T-helper 17 cell (primary cell): ENCODE measurements at regions not wholly inside any gene's neighbourhood (a gene's known extent, or its start where the extent isn't known, plus 50 kb on each side); places are given as distances from the start of the nearest gene placed in this dataset.

Experiments used
- ATAC-seq: fragments of 150-1000 bp; cut with Tn5 transposase; 2 replicates; pipeline ENCODE4 v1.10.0; 2021; ENCODE audit warnings: mild to moderate bottlenecking, moderate library complexity
- DNase-seq, 3 donors: peaks; one replicate each; pipeline versions ENCODE4 v3.0.0 to v3.0.0-alpha.2; 2020 to 2021
- H3K9me3 ChIP-seq: one replicate; pipeline ENCODE4 v1.7.0; 2013; ENCODE audit warnings: low read length, mild to moderate bottlenecking; ENCODE audit not compliant: control insufficient read depth, poor library complexity, severe bottlenecking
- H3K27ac Mint-ChIP-seq: one replicate; pipeline ENCODE4 v1.8.0; 2022; ENCODE audit warnings: mild to moderate bottlenecking, moderate library complexity, mixed read lengths
- H3K27me3 Mint-ChIP-seq: one replicate; pipeline ENCODE4 v1.8.0; 2022; ENCODE audit warnings: mixed read lengths
- H3K36me3 Mint-ChIP-seq: one replicate; pipeline ENCODE4 v1.8.0; 2022; ENCODE audit warnings: low read depth, mixed read lengths
- H3K4me1 Mint-ChIP-seq: one replicate; pipeline ENCODE4 v1.8.0; 2022; ENCODE audit warnings: mild to moderate bottlenecking, mixed read lengths
- H3K4me3 Mint-ChIP-seq: one replicate; pipeline ENCODE4 v1.8.0; 2022; ENCODE audit warnings: mild to moderate bottlenecking, moderate library complexity, mixed read lengths

DNA sequence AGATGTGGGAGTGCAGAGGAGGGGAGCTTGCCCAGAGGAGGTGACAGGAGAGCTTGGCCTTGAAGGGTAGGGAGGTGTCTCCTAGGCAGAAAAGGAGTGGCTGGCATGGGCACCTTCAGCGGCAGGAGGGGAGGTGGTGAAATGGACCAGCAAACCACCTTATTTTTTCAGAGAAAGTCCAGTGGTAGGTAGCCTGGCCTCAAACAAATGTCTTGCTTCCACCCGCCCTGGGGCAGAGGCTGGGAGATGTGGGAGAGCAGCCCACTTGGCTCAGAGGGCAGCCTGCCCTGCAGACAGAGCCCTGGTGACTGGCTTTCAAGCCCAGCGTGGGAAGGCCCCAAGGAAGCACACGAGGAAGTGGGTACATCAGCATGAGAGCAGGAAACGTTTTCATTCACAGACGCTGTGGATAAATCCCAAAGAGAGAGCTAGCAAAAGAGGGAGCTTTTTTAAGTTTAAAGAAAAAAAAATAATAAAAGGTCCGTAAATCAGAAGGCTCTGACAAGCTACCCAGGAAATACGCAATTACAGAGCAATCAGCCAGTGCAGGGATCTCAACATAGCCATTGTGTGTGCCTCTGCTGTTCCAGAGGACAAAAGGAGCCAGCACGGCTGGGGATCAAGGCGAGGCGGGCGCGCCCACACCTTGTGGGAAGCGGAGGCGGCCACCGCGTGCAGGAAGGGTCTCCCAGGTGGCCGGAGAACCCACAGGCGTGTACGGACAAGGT lies 238.7 kb upstream of the PLET1 start:
- H3K9me3 ChIP-seq: no peaks in the 10 kb centered on the region
- H3K4me3 Mint-ChIP-seq: no peak overlapping the region
- no peaks in the 10 kb centered on the region for H3K4me1 Mint-ChIP-seq
- DNase-seq (no peak), ATAC-seq (no peak)
- H3K27me3 Mint-ChIP-seq: peaks cover 21% of the 10 kb centered on the region
- H3K27ac Mint-ChIP-seq: no peak overlapping the region
- no peaks in the 10 kb centered on the region for H3K36me3 Mint-ChIP-seq

DNA sequence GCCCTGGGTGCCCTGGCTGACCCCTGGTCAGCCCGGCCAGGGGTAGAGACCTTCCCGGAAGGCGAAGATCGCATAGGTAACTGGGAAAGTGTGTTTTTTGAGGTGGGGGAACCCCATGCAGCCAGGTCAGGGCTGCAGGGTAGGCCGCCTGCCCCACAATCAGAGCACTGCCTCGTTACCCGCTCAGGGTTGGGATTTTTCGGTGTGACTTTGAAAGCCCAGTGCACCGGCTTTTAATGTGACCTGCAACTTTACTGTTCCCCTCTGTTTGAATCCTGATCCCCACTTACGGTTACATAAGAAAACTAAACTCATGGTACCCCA lies 239.2 kb upstream of the PLET1 start:
- ATAC-seq: no peak
- Mint-ChIP-seq H3K4me3 (no peak overlapping the region), H3K27me3 (peaks cover 21% of the 10 kb centered on the region)

DNA sequence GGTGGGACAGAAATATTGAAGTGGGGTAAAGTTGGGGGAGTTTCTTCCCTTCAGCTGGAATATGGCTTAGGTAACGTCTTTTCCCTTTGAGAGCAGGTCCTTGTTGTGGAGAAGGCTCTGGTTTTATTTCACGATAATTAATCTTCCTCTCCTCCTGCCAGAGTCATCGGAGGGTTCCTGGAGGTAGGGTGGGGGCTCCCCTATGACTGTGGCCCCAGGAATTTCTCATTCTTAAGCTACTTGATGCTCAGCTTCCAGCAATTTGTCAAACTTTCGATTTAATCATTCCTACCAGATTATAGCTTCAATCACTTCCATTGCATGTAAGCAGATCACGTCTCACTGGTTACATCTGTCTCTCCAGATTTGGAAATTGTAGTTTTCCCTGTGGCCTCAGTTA lies 242.8 kb upstream of the PLET1 start:
- Mint-ChIP-seq H3K36me3 (no peaks in the 10 kb centered on the region), H3K4me1 (no peaks in the 10 kb centered on the region), H3K27ac (no peak overlapping the region), H3K27me3 (peaks cover 33% of the 10 kb centered on the region), H3K4me3 (no peak overlapping the region)
- DNase-seq (no peak), ATAC-seq (no peak)
- peaks cover 3% of the 10 kb centered on the region for H3K9me3 ChIP-seq

More for the DNA sequence above, 239.2 kb upstream of the PLET1 start:
- no peaks in the 10 kb centered on the region for H3K9me3 ChIP-seq
- no peak for DNase-seq
- Mint-ChIP-seq H3K36me3 (no peaks in the 10 kb centered on the region), H3K4me1 (no peaks in the 10 kb centered on the region), H3K27ac (no peak overlapping the region)

DNA sequence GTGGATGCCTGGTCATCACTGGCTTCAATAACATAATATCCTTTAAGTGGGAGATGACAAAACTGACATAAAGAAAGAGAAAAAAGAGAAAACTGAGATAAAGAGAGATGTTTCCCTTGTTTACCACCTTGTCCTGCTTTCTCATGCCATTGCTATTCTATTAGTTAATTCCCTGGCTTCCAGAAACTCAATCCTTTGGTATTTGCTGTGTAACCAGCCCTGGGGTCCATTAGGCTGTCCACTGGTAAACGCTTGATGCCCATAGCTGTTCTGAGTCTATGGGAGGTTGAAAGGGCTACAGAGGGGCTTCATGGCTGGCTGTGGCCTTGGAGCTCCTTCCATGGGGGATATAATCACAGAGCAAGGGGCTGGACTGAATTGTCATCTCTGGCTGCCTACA lies 243.4 kb upstream of the PLET1 start:
- H3K4me1 Mint-ChIP-seq: no peaks in the 10 kb centered on the region
- no peak for ATAC-seq
- no peaks in the 10 kb centered on the region for H3K36me3 Mint-ChIP-seq
- peaks cover 35% of the 10 kb centered on the region for H3K27me3 Mint-ChIP-seq
- peaks cover 3% of the 10 kb centered on the region for H3K9me3 ChIP-seq
- DNase-seq: no peak
- H3K27ac Mint-ChIP-seq: no peak overlapping the region
- H3K4me3 Mint-ChIP-seq: no peak overlapping the region

DNA sequence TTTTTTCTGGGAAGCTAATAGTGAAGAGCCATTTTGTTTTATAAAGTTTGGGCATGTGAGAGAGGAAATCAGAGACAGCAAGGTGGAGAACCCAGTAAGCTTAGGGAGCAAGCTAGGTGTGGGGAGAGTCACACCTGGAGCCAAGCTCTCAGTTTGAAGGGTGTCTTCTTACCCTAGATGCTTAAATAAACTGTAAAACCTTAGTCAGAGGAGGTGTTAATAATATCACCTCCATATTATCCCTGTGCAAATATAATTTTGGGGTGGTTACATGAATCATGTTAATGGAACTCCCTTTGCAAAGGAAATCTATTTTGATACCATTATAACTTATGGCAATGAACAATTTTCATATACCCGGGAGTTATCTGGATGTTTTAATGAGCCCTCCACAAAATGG lies 246.2 kb upstream of the PLET1 start:
- H3K36me3 Mint-ChIP-seq: no peaks in the 10 kb centered on the region
- peaks cover 34% of the 10 kb centered on the region for H3K27me3 Mint-ChIP-seq
- H3K9me3 ChIP-seq: peaks cover 3% of the 10 kb centered on the region
- ATAC-seq (no peak), DNase-seq (no peak)
- no peak overlapping the region for H3K27ac Mint-ChIP-seq
- peaks cover 2% of the 10 kb centered on the region for H3K4me1 Mint-ChIP-seq
- no peak overlapping the region for H3K4me3 Mint-ChIP-seq

DNA sequence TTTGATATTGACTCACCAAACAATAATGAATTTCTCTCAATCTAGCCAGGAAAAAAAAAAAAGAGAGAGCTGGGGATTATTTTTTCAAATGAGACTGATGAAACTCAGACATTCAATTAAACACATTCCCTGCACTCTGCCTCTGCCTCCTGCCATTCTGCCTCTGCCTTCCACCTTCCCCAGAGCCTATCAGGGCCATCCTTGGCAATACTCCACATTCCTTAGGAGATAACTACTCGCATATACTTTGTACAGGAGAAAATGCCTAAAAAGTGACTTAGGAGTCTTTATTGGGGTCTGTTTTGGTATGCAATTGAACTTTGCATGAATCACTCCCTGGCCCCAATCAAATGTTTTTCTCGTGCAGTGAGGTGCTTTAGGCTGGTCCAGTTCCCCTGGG lies 246.6 kb upstream of the PLET1 start:
- Mint-ChIP-seq H3K4me3 (no peak overlapping the region), H3K27ac (no peak overlapping the region), H3K4me1 (peaks cover 2% of the 10 kb centered on the region), H3K27me3 (peaks cover 31% of the 10 kb centered on the region), H3K36me3 (no peaks in the 10 kb centered on the region)
- ATAC-seq: no peak
- DNase-seq: no peak
- H3K9me3 ChIP-seq: peaks cover 3% of the 10 kb centered on the region

DNA sequence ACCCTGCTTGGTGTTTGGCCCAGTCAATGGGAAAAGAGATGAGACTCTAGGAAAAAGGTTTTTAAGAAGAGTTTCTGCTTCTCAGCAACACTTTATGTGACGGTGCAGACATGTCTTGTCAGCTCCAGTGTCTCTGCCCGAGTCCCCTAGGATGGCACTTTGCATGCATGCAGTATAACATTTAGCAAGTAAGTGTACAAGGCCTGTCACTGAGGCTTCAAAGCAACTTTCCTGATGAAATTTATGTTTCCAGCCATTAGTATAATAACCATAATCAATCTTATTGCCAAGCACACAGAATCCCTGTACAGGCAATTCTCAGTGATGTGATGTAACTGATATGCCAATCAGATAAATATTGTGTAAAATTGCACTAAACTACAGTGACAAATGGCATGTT lies 248.1 kb upstream of the PLET1 start:
- peaks cover 3% of the 10 kb centered on the region for H3K9me3 ChIP-seq
- Mint-ChIP-seq H3K36me3 (no peaks in the 10 kb centered on the region), H3K27ac (no peak overlapping the region), H3K4me3 (no peak overlapping the region), H3K4me1 (peaks cover 2% of the 10 kb centered on the region), H3K27me3 (peaks cover 33% of the 10 kb centered on the region)
- ATAC-seq: no peak
- DNase-seq: no peak

DNA sequence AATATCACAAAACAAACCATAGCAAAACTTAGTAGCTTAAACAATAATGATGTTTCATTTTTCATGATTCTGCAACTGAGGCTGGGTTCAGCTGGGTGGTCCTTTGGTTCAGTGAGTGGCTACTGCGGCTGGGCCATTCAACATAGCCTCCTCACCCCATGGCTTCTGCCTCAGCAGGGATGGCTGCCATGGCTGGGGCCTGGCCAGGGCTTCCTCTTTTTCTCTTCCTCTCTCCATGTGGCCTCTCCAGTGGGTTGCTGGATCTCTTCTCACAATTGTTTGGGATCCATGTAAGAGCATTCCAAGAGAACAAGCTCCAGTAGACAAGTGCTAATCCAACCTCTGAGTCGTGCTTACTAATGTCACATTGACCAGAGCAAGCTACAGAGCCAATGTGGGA lies 248.6 kb upstream of the PLET1 start:
- DNase-seq (no peak), ATAC-seq (no peak)
- peaks cover 2% of the 10 kb centered on the region for H3K4me1 Mint-ChIP-seq
- no peak overlapping the region for H3K27ac Mint-ChIP-seq
- peaks cover 31% of the 10 kb centered on the region for H3K27me3 Mint-ChIP-seq
- H3K36me3 Mint-ChIP-seq: no peaks in the 10 kb centered on the region
- peaks cover 3% of the 10 kb centered on the region for H3K9me3 ChIP-seq
- no peak overlapping the region for H3K4me3 Mint-ChIP-seq

DNA sequence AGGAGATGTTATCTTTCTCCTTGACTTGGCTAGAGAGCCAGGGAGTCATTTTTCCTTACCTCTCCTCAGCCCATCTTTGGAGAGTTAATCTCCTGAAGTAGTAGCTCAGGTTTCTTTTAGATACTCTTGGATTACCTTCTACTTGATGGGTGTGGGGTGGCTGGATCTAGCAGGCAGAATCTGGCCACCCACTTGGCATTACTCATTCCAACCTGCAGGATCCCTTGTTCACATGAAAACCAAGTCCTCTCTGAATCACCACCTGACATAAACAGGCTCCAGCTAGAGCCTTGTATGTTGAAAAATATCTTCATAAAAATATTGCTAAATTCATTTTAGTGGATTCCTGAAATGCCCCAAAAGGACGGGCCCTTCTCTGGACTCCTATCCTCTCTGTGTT lies 250.6 kb upstream of the PLET1 start:
- peaks cover 31% of the 10 kb centered on the region for H3K27me3 Mint-ChIP-seq
- H3K27ac Mint-ChIP-seq: no peak overlapping the region
- H3K9me3 ChIP-seq: peaks cover 3% of the 10 kb centered on the region
- DNase-seq (no peak), ATAC-seq (no peak)
- peaks cover 4% of the 10 kb centered on the region for H3K4me1 Mint-ChIP-seq
- H3K4me3 Mint-ChIP-seq: no peak overlapping the region
- H3K36me3 Mint-ChIP-seq: no peaks in the 10 kb centered on the region

DNA sequence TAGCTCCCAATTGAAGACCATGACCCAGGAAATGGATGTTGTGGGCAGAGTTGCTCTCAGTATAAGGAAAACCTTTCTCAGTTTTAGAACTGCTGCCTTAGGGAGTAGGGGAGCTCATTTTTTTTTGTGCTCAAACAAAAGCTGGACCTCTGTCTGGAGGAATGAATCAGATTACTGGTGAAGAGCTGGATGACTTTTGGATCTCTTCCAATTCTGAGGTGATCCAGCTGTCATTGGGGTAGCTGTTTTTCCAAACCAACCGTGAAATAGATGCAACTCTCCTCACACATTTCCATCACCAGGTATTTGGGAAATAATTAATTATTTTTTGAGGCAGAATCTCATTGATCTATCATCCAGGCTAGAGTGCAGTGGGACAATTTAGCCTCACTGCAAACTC lies 251.3 kb upstream of the PLET1 start:
- peaks cover 3% of the 10 kb centered on the region for H3K9me3 ChIP-seq
- H3K27ac Mint-ChIP-seq: no peak overlapping the region
- no peak for DNase-seq
- H3K4me1 Mint-ChIP-seq: peaks cover 8% of the 10 kb centered on the region
- no peak for ATAC-seq
- no peak overlapping the region for H3K4me3 Mint-ChIP-seq
- H3K36me3 Mint-ChIP-seq: no peaks in the 10 kb centered on the region
- peaks cover 31% of the 10 kb centered on the region for H3K27me3 Mint-ChIP-seq

DNA sequence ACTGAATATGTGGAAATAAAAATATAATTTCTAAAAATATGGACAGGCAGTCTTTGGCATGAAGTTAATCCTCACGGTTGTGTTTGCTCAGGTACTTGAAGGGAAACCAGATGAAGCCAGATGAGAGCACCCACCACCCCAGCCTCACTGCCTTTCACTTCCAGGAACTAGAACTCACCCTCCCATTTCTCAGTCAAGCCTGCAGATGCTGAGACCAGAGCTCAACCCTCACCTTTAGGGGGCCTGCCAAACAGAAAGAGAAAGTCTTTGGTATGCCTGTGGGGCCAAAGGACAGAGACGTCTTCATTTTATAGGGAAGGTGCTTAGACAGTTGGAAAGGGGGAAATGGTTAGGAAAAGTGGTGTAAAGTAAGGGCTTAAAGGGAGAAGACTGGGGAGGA lies 252.8 kb upstream of the PLET1 start:
- H3K9me3 ChIP-seq: no peaks in the 10 kb centered on the region
- Mint-ChIP-seq H3K27me3 (peaks cover 19% of the 10 kb centered on the region), H3K36me3 (no peaks in the 10 kb centered on the region), H3K4me1 (peaks cover 10% of the 10 kb centered on the region), H3K27ac (no peak overlapping the region), H3K4me3 (no peak overlapping the region)
- ATAC-seq (no peak), DNase-seq (no peak)

DNA sequence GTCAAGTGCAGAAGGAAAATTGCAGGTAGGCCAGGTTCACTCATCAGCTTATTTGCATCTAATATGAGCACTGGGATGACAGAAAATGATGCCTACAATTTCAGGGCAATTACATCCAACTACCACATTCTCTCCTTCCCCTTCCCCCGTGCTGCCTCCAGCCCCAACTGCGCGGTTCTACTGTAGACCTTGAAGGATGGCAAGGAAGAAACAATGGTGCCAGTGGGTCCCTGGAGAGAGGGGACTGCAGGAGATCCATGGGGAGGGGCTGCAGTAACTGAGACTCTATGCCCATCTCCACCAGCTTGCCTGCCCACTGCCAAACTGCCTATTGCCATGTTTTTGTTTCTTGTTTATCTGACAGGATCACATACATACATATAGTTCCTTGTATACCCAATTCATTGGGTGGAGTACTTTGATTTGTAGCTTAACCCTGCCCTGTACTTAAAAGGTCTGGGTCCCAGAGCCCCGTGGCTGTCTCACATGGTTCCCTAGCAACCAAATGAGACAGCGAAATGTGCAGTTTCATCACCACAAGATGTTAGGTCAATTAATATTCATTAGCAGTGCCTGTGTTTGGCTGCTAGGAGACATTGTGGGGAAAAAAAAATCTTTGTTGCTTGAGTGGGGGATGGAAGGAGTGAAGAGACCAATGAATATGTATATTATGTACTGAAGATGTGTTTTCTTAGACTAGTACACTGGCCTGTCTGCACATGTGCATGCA lies 253.5 kb upstream of the PLET1 start:
- H3K9me3 ChIP-seq: no peaks in the 10 kb centered on the region
- Mint-ChIP-seq H3K27me3 (peaks cover 16% of the 10 kb centered on the region), H3K36me3 (no peaks in the 10 kb centered on the region), H3K4me1 (peaks cover 10% of the 10 kb centered on the region), H3K27ac (no peak overlapping the region), H3K4me3 (no peak overlapping the region)
- DNase-seq: no peak
- no peak for ATAC-seq

DNA sequence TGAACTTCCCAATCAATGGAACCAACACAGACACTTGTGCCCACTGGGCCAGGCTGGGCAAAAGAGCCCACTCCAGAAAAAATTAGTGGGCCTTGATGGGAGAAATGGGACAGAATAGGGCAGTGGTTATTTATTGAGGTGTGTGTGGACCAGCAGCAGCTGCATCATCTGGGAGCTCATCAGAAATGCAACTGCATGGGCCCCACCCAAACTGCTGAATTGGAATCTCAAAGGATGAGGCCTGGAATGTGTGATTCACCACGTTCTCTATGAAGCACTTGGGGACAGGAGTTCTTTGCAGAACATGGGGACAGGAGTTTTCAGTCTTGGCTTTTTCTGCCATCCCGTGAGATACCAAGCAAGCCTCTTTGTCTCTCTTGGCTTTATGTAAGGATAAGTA lies 255.6 kb upstream of the PLET1 start:
- H3K4me3 Mint-ChIP-seq: no peak overlapping the region
- peaks cover 15% of the 10 kb centered on the region for H3K4me1 Mint-ChIP-seq
- peaks cover 9% of the 10 kb centered on the region for H3K27me3 Mint-ChIP-seq
- H3K36me3 Mint-ChIP-seq: no peaks in the 10 kb centered on the region
- H3K9me3 ChIP-seq: no peaks in the 10 kb centered on the region
- no peak overlapping the region for H3K27ac Mint-ChIP-seq
- no peak for ATAC-seq
- no peak for DNase-seq

DNA sequence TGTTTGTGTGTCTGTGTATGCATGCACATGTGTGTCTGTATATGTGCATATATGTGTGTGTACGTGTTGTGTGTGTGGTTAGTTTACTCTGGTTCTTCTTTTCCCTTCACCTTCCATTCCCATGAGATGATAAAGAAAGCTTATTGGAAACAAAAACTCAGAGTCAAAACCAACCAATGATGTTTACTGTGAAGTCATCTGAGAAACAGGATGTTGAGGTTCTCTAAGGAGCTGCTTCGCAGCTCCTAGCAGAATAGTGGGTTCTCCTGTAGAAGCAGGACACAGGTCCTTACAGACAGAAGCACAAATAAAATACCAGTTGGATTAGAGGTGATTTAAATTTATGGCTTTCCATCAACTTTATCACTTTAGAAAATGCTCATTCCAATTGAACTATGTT lies 256.1 kb upstream of the PLET1 start:
- Mint-ChIP-seq H3K27ac (no peak overlapping the region), H3K4me1 (peaks cover 13% of the 10 kb centered on the region), H3K4me3 (no peak overlapping the region), H3K36me3 (no peaks in the 10 kb centered on the region), H3K27me3 (peaks cover 11% of the 10 kb centered on the region)
- DNase-seq (no peak), ATAC-seq (no peak)
- no peaks in the 10 kb centered on the region for H3K9me3 ChIP-seq
